Uterus (tissue), 2 donors: ENCODE measurements at regions not wholly inside any gene's neighbourhood (a gene's known extent, or its start where the extent isn't known, plus 50 kb on each side); places are given as distances from the start of the nearest gene placed in this dataset.

ENCODE experiments used
- POLR2A ChIP-seq, 2 donors: fragments of 450-650 bp; IDR thresholded peaks; one replicate each; pipeline ENCODE4 v1.6.1; 2016; ENCODE audit warnings: antibody characterized with exemption in 2 of 2, mild to moderate bottlenecking in 1 of 2, moderate library complexity in 1 of 2
- TF ChIP-seq, protein P1 (sequence below), 4 experiments: fragments of 200-600 bp in 2 of 4; fragments of 450-650 bp in 2 of 4; sonication (generic) in 2 of 4; IDR thresholded peaks; one replicate each; pipeline ENCODE4 v1.5.1; 2016 to 2019; ENCODE audit warnings: antibody characterized with exemption in 4 of 4, mild to moderate bottlenecking in 2 of 4, moderate library complexity in 1 of 4

DNA sequence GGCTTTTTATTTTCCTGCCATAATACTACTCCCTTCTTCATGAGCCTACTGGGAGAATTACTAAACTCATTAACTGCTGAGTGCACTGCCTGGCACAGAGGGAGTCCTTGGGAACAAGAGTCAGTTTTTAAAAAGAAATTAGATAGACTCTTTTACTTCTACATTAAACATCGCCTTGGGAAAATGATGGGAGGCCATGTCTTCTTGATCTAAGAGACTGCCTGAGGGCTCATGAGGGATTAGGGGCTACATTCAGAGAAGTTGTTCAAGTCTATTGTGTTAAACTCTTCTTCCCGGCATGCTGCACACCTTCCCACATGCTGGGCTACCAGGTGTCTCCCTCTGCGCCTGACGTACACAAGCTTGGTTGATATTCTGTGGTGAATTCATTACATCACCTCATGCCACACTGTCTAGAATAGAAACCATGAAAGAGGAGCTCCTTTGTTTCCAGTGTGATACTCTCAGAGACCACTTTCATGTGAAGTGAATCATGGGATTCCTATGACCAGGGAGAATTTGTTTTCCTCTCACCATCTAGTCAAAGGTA is 1422.3 kb downstream of the AACS start:
- TF ChIP-seq, protein P1, sequence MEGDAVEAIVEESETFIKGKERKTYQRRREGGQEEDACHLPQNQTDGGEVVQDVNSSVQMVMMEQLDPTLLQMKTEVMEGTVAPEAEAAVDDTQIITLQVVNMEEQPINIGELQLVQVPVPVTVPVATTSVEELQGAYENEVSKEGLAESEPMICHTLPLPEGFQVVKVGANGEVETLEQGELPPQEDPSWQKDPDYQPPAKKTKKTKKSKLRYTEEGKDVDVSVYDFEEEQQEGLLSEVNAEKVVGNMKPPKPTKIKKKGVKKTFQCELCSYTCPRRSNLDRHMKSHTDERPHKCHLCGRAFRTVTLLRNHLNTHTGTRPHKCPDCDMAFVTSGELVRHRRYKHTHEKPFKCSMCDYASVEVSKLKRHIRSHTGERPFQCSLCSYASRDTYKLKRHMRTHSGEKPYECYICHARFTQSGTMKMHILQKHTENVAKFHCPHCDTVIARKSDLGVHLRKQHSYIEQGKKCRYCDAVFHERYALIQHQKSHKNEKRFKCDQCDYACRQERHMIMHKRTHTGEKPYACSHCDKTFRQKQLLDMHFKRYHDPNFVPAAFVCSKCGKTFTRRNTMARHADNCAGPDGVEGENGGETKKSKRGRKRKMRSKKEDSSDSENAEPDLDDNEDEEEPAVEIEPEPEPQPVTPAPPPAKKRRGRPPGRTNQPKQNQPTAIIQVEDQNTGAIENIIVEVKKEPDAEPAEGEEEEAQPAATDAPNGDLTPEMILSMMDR (IDR thresholded peaks at IDR 0.05): no peak
- TF ChIP-seq POLR2A (IDR thresholded peaks at IDR 0.05): no peak
